CD4-positive, alpha-beta memory T cell (primary cell): ENCODE measurements at regions not wholly inside any gene's neighbourhood (a gene's known extent, or its start where the extent isn't known, plus 50 kb on each side); places are given as distances from the start of the nearest gene placed in this dataset.

ENCODE experiments used
- CTCF ChIA-PET: fragments of 350-600 bp; sonication (Branson Sonifier 250); formaldehyde crosslinking; loops from one replicate; lab custom pipeline; 2021; ENCODE audit warnings: inconsistent platforms; ENCODE audit not compliant: partially characterized antibody; lab: Charles Lee
- POLR2A ChIA-PET: fragments of 350-600 bp; sonication (Branson Sonifier 250); formaldehyde crosslinking; loops from one replicate; lab custom pipeline; 2021; ENCODE audit not compliant: partially characterized antibody; lab: Charles Lee
- DNase-seq, 5 donors: peaks; one replicate each; pipeline versions ENCODE4 v3.0.0 to v3.0.0-alpha.2; 2020 to 2022; ENCODE audit warnings: mixed read lengths in 1 of 5
- H3K27ac ChIP-seq: one replicate; pipeline ENCODE4 v1.7.0; 2013; ENCODE audit warnings: low read depth, low read length
- H3K27me3 ChIP-seq: 2 replicates; pipeline ENCODE4 v1.7.0; 2013; ENCODE audit warnings: mild to moderate bottlenecking, low read length, moderate library complexity; ENCODE audit not compliant: insufficient read depth
- H3K36me3 ChIP-seq: 2 replicates; pipeline ENCODE4 v1.7.0; 2013; ENCODE audit warnings: mild to moderate bottlenecking, low read length, moderate library complexity; ENCODE audit not compliant: insufficient read depth
- H3K4me1 ChIP-seq: 2 replicates; pipeline ENCODE4 v1.7.0; 2013; ENCODE audit warnings: mild to moderate bottlenecking, low read length, moderate library complexity; ENCODE audit not compliant: insufficient read depth
- H3K4me3 ChIP-seq, 2 donors: one replicate each; pipeline ENCODE4 v1.7.0; 2013; ENCODE audit warnings: low read length in 2 of 2, mild to moderate bottlenecking in 1 of 2
- H3K9me3 ChIP-seq, 2 donors: one replicate each; pipeline ENCODE4 v1.7.0; 2013; ENCODE audit warnings: low read length in 2 of 2, control low read depth in 1 of 2; ENCODE audit not compliant: control insufficient read depth in 1 of 2
- H3K27ac Mint-ChIP-seq, 7 donors: one replicate each; pipeline ENCODE4 v1.8.0; 2020 to 2021; ENCODE audit warnings: mixed read lengths in 7 of 7, mild to moderate bottlenecking in 6 of 7, inconsistent platforms in 3 of 7, moderate library complexity in 3 of 7
- H3K27me3 Mint-ChIP-seq, 2 donors: one replicate each; pipeline ENCODE4 v1.8.0; 2020 to 2021; ENCODE audit warnings: mixed read lengths in 2 of 2
- H3K36me3 Mint-ChIP-seq, 2 donors: one replicate each; pipeline ENCODE4 v1.8.0; 2020 to 2021; ENCODE audit warnings: mixed read lengths in 2 of 2, inconsistent platforms in 1 of 2, mild to moderate bottlenecking in 1 of 2
- H3K4me1 Mint-ChIP-seq, 4 donors: one replicate each; pipeline ENCODE4 v1.8.0; 2020 to 2021; ENCODE audit warnings: mixed read lengths in 4 of 4, mild to moderate bottlenecking in 1 of 4
- H3K4me3 Mint-ChIP-seq, 8 donors: one replicate each; pipeline ENCODE4 v1.8.0; 2020 to 2021; ENCODE audit warnings: mixed read lengths in 8 of 8, mild to moderate bottlenecking in 7 of 8, moderate library complexity in 6 of 8, inconsistent platforms in 3 of 8
- H3K9me3 Mint-ChIP-seq, 8 donors: one replicate each; pipeline ENCODE4 v1.8.0; 2020 to 2021; ENCODE audit warnings: mixed read lengths in 8 of 8, mild to moderate bottlenecking in 5 of 8, inconsistent platforms in 3 of 8, moderate library complexity in 1 of 8
- intact Hi-C: fragments of 100-400 bp; cut with micrococcal nuclease; formaldehyde crosslinking; loops from one replicate; pipeline ENCODE4 v1.15.1; 2023

DNA sequence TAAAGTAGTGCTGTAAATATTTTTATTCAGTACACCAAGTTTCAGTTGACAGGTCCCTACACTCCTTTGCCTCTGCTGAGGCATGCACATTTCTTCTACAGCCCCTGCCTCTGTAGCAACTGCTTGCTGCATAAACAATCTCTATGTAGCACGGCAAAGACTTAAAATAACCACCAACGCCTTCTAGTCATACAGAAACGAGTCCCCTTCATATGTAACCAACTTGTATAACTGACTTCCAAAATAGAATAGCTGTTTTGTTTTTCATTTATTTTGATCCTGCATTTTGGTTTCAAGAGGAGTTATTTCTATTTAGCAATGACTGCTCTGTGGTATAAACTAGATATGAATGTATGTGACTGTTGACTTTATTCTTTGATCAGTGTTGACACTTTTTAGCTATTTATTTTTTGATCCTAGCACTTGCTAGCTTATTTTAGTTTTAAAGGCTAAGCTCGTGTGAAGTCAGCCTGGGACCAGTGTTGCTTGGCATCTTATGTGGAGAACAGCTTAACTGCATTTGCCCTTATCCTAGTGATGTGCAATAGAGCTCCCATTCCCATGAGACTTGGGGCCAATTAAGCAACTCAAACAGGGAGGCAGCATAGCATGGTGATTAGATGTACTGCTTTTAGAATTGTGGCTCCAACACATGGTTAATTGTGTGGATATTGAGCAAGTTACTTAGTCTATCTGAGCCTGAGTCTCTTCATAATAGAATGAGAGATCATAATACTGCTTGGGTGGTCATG lies 79.6 kb downstream of the HRH4 start:
- Histone ChIP-seq H3K4me3 (no peak overlapping the region), H3K9me3 (no peaks in the 10 kb centered on the region), H3K27ac (no peak overlapping the region), H3K4me1 (no peaks in the 10 kb centered on the region), H3K36me3 (no peaks in the 10 kb centered on the region), H3K27me3 (no peaks in the 10 kb centered on the region)
- no peak for DNase-seq
- Mint-ChIP-seq H3K27me3 (peaks cover 14 to 22% of the 10 kb centered on the region in 2 donors), H3K9me3 (no peaks in the 10 kb centered on the region), H3K36me3 (no peaks in the 10 kb centered on the region), H3K4me3 (no peak overlapping the region), H3K4me1 (no peaks in the 10 kb centered on the region), H3K27ac (no peak overlapping the region)
- CTCF ChIA-PET = interaction anchor here (1.1 kb wide), 1 partner anchor 26 kb away, joined by 5 read pairs; no protein-coding TSS in a partner anchor
- intact Hi-C loops = no loop called here
- POLR2A ChIA-PET = interaction anchor here (0.6 kb wide), 1 partner anchor 214 kb away, joined by 3 read pairs; no protein-coding TSS in a partner anchor

DNA sequence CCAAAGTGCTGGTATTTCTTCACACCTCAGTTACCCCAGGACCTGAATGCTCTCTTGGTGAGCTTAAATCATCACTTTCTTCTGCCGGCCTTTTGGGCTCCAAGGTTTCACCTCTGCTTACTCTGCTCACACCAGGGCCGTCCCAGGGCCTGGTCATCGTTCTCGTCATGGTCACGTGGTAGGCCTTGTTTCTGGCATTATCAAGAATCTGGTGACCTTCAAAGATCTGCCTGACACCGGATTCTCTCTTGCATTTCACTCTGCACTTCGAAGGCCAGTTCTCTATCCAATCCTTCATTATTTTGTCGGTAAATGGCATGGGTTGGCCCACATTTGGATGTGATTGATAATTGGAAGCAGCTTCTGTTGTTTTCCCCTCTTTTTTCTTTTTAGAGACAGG lies 80.5 kb downstream of the HRH4 start:
- H3K4me1 ChIP-seq = no peaks in the 10 kb centered on the region
- H3K4me3 ChIP-seq = no peak overlapping the region
- intact Hi-C loops = no loop called here
- Mint-ChIP-seq H3K36me3 (no peaks in the 10 kb centered on the region), H3K27me3 (peaks cover 11 to 19% of the 10 kb centered on the region in 2 donors), H3K9me3 (no peaks in the 10 kb centered on the region), H3K4me3 (no peak overlapping the region), H3K27ac (no peak overlapping the region), H3K4me1 (no peaks in the 10 kb centered on the region)
- no peak for DNase-seq
- H3K9me3 ChIP-seq = no peaks in the 10 kb centered on the region
- H3K36me3 ChIP-seq = no peaks in the 10 kb centered on the region
- POLR2A ChIA-PET = no interaction called here
- CTCF ChIA-PET = no interaction called here
- H3K27ac ChIP-seq = no peak overlapping the region
- no peaks in the 10 kb centered on the region for H3K27me3 ChIP-seq

DNA sequence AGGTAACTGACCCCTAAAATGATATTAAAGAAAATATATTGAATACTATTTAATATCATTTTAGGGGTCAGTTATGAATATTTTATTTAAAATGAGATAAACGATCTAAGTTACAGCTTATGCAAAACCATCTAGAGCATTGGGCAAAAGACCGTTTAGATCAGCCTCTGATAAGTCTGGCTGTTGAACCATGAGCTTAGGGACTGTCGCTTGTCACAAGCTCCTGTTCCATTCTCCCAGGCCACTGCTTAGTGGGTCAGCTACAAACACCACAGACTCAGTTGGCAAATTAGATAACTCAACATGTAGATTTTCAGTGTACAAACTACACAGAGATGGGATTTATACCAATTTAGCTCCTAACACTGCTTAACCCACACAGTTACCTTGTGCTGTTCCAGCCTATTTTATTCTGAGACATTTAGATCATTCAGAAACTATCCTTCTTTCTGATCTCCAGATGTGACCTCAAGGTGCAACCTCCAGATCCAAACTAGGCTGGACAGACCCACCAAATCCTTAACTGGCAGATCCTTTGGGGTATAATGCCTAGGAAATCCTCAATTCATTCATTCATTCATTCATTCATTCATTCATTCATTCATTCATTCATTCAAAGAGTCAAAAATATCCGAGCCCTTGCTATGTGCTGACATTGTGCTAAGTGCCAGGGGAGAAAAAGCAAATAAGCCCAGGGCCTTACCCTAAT lies 82.8 kb downstream of the HRH4 start:
- no peaks in the 10 kb centered on the region for H3K9me3 Mint-ChIP-seq
- POLR2A ChIA-PET = no interaction called here
- H3K36me3 ChIP-seq = no peaks in the 10 kb centered on the region
- H3K4me1 ChIP-seq = no peaks in the 10 kb centered on the region
- H3K27me3 ChIP-seq = no peaks in the 10 kb centered on the region
- no peak overlapping the region for H3K4me3 Mint-ChIP-seq
- intact Hi-C loops = no loop called here
- no peaks in the 10 kb centered on the region for H3K9me3 ChIP-seq
- H3K36me3 Mint-ChIP-seq = no peaks in the 10 kb centered on the region
- no peak overlapping the region for H3K27ac Mint-ChIP-seq
- H3K4me1 Mint-ChIP-seq = no peaks in the 10 kb centered on the region
- H3K27me3 Mint-ChIP-seq = peaks cover 4 to 17% of the 10 kb centered on the region in 2 donors
- no peak for DNase-seq
- H3K4me3 ChIP-seq = no peak overlapping the region
- H3K27ac ChIP-seq = no peak overlapping the region
- CTCF ChIA-PET = interaction anchor here (1.4 to 1.8 kb wide), 2 partner anchors 29 to 182 kb away, joined by 4 to 5 read pairs; no protein-coding TSS in a partner anchor

DNA sequence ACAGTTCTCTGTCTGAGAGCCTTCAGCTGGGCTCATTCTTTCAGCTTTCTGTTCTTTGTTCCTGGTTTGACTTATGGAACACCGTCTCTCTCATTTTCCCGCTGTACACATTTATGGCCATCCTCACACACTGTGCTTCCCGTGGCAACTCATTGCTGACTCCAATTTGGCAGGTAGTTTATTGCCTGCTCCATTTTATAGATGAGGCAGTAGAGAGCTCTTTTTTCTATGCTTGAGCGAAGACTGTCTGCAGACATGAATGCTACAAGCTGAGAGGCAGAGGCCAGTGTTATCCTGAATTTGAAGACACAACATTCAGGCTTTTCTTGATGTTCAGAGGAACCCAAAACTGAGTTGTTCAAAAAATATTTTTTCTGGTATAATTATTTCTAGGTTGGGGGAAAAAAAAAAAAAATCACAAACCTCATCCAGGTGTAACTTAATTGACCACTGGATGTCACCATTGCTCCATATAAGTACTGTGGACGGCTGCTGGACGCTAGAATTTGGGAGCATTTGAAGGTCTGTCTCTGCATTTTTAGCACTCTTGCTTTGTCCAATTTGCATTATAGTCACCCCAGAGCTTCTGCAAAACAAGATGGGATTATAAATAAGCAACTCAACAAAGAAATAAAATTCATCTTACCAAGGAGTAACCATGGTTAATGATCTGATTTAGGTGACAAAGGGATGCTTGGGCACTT lies 83.5 kb downstream of the HRH4 start:
- no peak overlapping the region for H3K4me3 Mint-ChIP-seq
- no peak overlapping the region for H3K4me3 ChIP-seq
- CTCF ChIA-PET = interaction anchor here (1.4 to 1.8 kb wide), 2 partner anchors 29 to 181 kb away, joined by 4 to 5 read pairs; no protein-coding TSS in a partner anchor
- H3K9me3 ChIP-seq = no peaks in the 10 kb centered on the region
- POLR2A ChIA-PET = no interaction called here
- H3K4me1 ChIP-seq = no peaks in the 10 kb centered on the region
- no peak overlapping the region for H3K27ac Mint-ChIP-seq
- intact Hi-C loops = no loop called here
- H3K27me3 Mint-ChIP-seq = peaks cover 3 to 12% of the 10 kb centered on the region in 2 donors
- H3K9me3 Mint-ChIP-seq = no peaks in the 10 kb centered on the region
- H3K4me1 Mint-ChIP-seq = no peaks in the 10 kb centered on the region
- H3K36me3 ChIP-seq = no peaks in the 10 kb centered on the region
- no peak for DNase-seq
- H3K36me3 Mint-ChIP-seq = no peaks in the 10 kb centered on the region
- H3K27me3 ChIP-seq = no peaks in the 10 kb centered on the region
- H3K27ac ChIP-seq = no peak overlapping the region

DNA sequence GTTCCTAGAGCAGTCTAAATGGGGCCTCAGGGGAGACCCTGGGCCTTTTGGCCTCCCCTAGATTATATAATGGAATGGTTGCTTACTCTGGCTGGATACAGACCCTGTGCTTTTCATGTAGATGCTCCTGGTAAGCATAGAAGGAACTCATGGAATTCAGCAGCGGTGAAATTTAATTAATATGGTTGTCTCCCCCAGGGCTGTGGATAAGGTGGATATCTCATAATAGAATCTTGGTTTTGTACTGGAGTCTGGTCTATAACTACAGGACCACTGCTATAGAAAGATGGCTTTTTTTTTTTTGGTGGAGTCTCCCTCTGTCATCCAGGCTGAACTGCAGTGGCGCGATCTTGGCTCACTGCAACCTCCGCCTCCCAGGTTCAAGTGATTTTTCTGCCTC lies 84.5 kb downstream of the HRH4 start:
- no peak for DNase-seq
- Mint-ChIP-seq H3K4me1 (no peaks in the 10 kb centered on the region), H3K4me3 (no peak overlapping the region), H3K9me3 (no peaks in the 10 kb centered on the region), H3K27me3 (peaks cover 1 to 11% of the 10 kb centered on the region in 2 donors), H3K36me3 (no peaks in the 10 kb centered on the region), H3K27ac (no peak overlapping the region)
- Histone ChIP-seq H3K9me3 (no peaks in the 10 kb centered on the region), H3K27ac (no peak overlapping the region), H3K36me3 (no peaks in the 10 kb centered on the region), H3K4me1 (no peaks in the 10 kb centered on the region), H3K4me3 (no peak overlapping the region), H3K27me3 (no peaks in the 10 kb centered on the region)
- intact Hi-C loops = no loop called here
- POLR2A ChIA-PET = no interaction called here
- CTCF ChIA-PET = no interaction called here

DNA sequence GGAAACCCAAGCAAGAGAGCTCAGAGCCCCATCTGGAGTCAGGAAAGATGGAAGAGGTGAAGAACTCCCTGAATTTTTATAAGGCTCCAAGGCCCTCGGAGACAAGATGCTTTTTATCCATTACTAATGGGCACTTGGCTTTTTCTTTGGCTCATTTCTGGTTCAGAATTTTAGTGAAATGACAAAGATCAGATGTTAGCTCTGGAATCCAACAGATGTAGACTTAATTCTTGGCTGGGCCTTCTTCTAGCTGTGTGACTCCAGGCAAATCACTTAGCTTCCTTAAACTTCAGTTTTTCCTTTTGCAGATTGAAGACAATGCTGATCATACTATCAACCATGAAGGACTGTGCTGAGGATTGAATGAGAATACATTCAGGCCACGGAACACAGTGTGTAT lies 85.2 kb downstream of the HRH4 start:
- intact Hi-C loops = no loop called here
- Mint-ChIP-seq H3K9me3 (no peaks in the 10 kb centered on the region), H3K27me3 (peaks cover 1 to 14% of the 10 kb centered on the region in 2 donors), H3K27ac (no peak overlapping the region), H3K4me1 (no peaks in the 10 kb centered on the region), H3K4me3 (no peak overlapping the region), H3K36me3 (no peaks in the 10 kb centered on the region)
- POLR2A ChIA-PET = no interaction called here
- H3K9me3 ChIP-seq = no peaks in the 10 kb centered on the region
- H3K4me3 ChIP-seq = no peak overlapping the region
- H3K27ac ChIP-seq = no peak overlapping the region
- peaks cover 2% of the 10 kb centered on the region for H3K27me3 ChIP-seq
- DNase-seq = no peak
- CTCF ChIA-PET = no interaction called here
- no peaks in the 10 kb centered on the region for H3K4me1 ChIP-seq
- H3K36me3 ChIP-seq = no peaks in the 10 kb centered on the region

DNA sequence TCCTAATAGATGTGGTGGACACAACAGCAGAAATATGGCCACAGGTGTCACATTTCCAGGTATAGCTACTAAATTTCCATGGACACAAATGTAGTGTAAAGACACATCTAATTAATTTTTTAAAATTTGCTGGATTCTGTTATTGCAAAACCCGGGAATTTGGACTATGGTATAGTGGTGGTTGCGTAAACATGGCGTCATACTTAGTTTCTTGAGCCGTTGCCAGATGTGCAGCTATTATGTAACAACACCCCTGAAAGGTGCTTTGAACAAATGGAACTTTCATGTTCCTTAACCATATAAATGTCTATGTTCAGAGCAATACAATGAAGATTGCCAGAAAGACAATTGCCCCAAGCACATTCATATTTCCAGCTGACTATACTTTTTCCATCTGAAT lies 85.9 kb downstream of the HRH4 start:
- H3K27ac Mint-ChIP-seq = no peak overlapping the region
- CTCF ChIA-PET = no interaction called here

More for the DNA sequence above, 85.9 kb downstream of the HRH4 start:
- Histone ChIP-seq H3K4me3 (no peak overlapping the region), H3K27me3 (peaks cover 3% of the 10 kb centered on the region), H3K36me3 (no peaks in the 10 kb centered on the region), H3K9me3 (no peaks in the 10 kb centered on the region), H3K27ac (no peak overlapping the region), H3K4me1 (no peaks in the 10 kb centered on the region)
- Mint-ChIP-seq H3K4me1 (no peaks in the 10 kb centered on the region), H3K4me3 (no peak overlapping the region), H3K27me3 (peaks cover 1 to 14% of the 10 kb centered on the region in 2 donors), H3K36me3 (no peaks in the 10 kb centered on the region), H3K9me3 (no peaks in the 10 kb centered on the region)
- DNase-seq = no peak
- intact Hi-C loops = no loop called here
- POLR2A ChIA-PET = no interaction called here
